ENCODE measurements at regions not wholly inside any gene's neighbourhood (a gene's known extent, or its start where the extent isn't known, plus 50 kb on each side); places are given as distances from the start of the nearest gene placed in this dataset.

GRCh38 chr2:16717477-16717876 lies 51.8 kb upstream of the CYRIA start:
- no peak overlapping the region for H3K27ac ChIP-seq (ENCODE audit: low read length)
- H3K4me1 ChIP-seq (ENCODE audit: control insufficient read depth, insufficient read depth, low read length), result no peaks in the 10 kb centered on the region
- DNase-seq, result no peak
- WGBS (ENCODE audit: insufficient coverage, low lambda C conversion rate), result no CpG with 5 or more reads among the region's 3 CpGs
- no peaks in the 10 kb centered on the region for H3K9me3 ChIP-seq (ENCODE audit: control insufficient read depth, low read depth, low read length)
- H3K4me3 ChIP-seq (ENCODE audit: low read length), result no peak overlapping the region
- no peaks in the 10 kb centered on the region for H3K36me3 ChIP-seq (ENCODE audit: control insufficient read depth, insufficient read depth, low read length)
- peaks cover under 1% of the 10 kb centered on the region for H3K27me3 ChIP-seq (ENCODE audit: control insufficient read depth, insufficient read depth, low read length)

GRCh38 chr2:16716944-16717343 lies 51.3 kb upstream of the CYRIA start:
- Histone ChIP-seq H3K36me3 (ENCODE audit: control insufficient read depth, insufficient read depth, low read length) (no peaks in the 10 kb centered on the region), H3K27me3 (ENCODE audit: control insufficient read depth, insufficient read depth, low read length) (no peaks in the 10 kb centered on the region), H3K9me3 (ENCODE audit: control insufficient read depth, low read depth, low read length) (no peaks in the 10 kb centered on the region), H3K27ac (ENCODE audit: low read length) (no peak overlapping the region), H3K4me3 (ENCODE audit: low read length) (no peak overlapping the region), H3K4me1 (ENCODE audit: control insufficient read depth, insufficient read depth, low read length) (no peaks in the 10 kb centered on the region)
- no CpG with 5 or more reads among the region's 4 CpGs for WGBS (ENCODE audit: insufficient coverage, low lambda C conversion rate)
- no peak for DNase-seq

- H3K36me3 ChIP-seq (ENCODE audit: control insufficient read depth, insufficient read depth, low read length), result no peaks in the 10 kb centered on the region
- H3K27ac ChIP-seq (ENCODE audit: low read length), result no peak overlapping the region
- no peaks in the 10 kb centered on the region for H3K9me3 ChIP-seq (ENCODE audit: control insufficient read depth, low read depth, low read length)
- no peak for DNase-seq
- no peaks in the 10 kb centered on the region for H3K27me3 ChIP-seq (ENCODE audit: control insufficient read depth, insufficient read depth, low read length)
- no peak overlapping the region for H3K4me3 ChIP-seq (ENCODE audit: low read length)
- WGBS (ENCODE audit: insufficient coverage, low lambda C conversion rate), result no CpG with 5 or more reads among the region's 5 CpGs
- no peaks in the 10 kb centered on the region for H3K4me1 ChIP-seq (ENCODE audit: control insufficient read depth, insufficient read depth, low read length)
Measured at GRCh38 chr2:16716024-16716423, 50.4 kb upstream of the CYRIA start.

Measured in large intestine (tissue), 3 donors.